Activated CD8-positive, alpha-beta memory T cell treated with anti-CD3 and anti-CD28 coated beads for 36 hours (primary cell): ENCODE measurements at regions not wholly inside any gene's neighbourhood (a gene's known extent, or its start where the extent isn't known, plus 50 kb on each side); places are given as distances from the start of the nearest gene placed in this dataset.
"Not testable (repeated sequence)": the region's sequence is repeated elsewhere in the genome, so short reads cannot be mapped to it uniquely, and the experiment has no call there.

Experiments used
- CTCF ChIA-PET: fragments of 350-600 bp; sonication (Branson Sonifier 250); formaldehyde crosslinking; loops from one replicate; lab custom pipeline; 2021; ENCODE audit warnings: antibody characterized with exemption; lab: Charles Lee
- POLR2A ChIA-PET: fragments of 350-600 bp; sonication (Branson Sonifier 250); formaldehyde crosslinking; loops from one replicate; lab custom pipeline; 2021; ENCODE audit warnings: antibody characterized with exemption; lab: Charles Lee

GRCh38 chr7:156360835-156361234, 279.7 kb upstream of the RNF32 start:
- CTCF ChIA-PET, result no interaction called here
- POLR2A ChIA-PET, result no interaction called here

DNA sequence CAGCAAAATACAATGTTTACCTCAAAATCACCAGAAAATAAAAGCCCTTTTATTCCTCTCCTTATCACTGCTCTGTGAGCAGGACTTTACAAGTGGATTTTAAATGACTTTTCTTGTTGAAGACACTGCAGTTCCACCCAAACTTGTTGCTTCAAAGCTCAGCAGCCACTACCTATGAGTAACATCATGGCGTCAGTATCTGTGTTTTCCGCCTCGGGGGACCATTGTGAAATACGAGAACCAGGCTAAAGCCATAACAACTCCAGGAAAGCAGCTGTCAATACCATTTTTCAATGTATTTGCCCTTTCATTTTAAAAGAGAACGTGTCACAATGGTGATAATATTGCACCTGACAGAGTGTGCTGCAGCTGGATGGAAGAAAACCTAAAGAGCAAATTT, 284.0 kb upstream of the RNF32 start:
- CTCF ChIA-PET, result no interaction called here
- POLR2A ChIA-PET, result no interaction called here

- CTCF ChIA-PET, result no interaction called here
Measured at GRCh38 chr7:156353352-156353751, 287.2 kb upstream of the RNF32 start.

DNA sequence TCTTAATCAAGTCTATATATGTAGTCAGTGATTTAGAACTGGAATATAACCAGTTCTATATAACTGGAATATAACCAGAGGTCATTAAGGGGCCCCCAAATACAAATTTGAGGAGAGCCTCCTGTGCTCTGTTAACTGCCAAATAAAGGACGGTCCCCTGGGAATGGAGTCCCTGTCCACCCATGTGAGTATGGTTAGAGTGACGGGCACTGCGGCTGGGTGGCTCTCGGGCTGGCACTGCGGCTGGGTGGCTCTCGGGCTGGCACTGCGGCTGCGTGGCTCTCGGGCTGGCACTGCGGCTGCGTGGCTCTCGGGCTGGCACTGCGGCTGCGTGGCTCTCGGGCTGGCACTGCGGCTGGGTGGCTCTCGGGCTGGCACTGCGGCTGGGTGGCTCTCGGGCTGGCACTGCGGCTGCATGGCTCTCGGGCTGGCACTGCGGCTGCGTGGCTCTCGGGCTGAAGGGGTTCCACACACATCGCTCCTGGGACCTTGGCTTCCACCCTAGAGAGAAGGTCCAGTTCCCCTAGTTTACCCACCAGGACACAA, 292.8 kb upstream of the RNF32 start:
- POLR2A ChIA-PET, CTCF ChIA-PET: not testable (repeated sequence)

More at GRCh38 chr7:156353352-156353751, 287.2 kb upstream of the RNF32 start:
- POLR2A ChIA-PET, result no interaction called here

GRCh38 chr7:156347132-156347531, 293.4 kb upstream of the RNF32 start:
- POLR2A ChIA-PET, result no interaction called here
- CTCF ChIA-PET, result no interaction called here

- CTCF ChIA-PET, result no interaction called here
- POLR2A ChIA-PET, result no interaction called here
Measured at GRCh38 chr7:156344595-156344994, 296.0 kb upstream of the RNF32 start.

DNA sequence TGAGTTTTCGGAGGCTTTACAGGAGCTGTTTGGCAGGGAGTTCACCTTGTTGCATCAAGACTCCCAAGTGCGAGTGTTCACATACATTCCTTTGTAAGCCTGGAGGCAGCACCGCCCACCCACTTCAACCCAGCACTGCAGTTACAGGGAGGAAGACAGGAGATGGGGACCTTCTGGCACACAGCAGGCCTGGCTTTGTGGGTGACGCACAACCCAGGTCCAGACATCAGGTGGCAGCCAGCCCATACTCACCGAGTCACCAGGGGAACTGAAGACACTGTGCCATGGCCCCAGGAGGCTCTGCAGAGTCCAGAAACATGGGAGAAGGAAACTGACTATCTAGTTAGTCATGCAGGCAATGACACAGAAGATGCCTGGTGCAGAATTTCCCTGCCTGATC, 305.9 kb upstream of the RNF32 start:
- POLR2A ChIA-PET, result no interaction called here
- CTCF ChIA-PET, result no interaction called here

DNA sequence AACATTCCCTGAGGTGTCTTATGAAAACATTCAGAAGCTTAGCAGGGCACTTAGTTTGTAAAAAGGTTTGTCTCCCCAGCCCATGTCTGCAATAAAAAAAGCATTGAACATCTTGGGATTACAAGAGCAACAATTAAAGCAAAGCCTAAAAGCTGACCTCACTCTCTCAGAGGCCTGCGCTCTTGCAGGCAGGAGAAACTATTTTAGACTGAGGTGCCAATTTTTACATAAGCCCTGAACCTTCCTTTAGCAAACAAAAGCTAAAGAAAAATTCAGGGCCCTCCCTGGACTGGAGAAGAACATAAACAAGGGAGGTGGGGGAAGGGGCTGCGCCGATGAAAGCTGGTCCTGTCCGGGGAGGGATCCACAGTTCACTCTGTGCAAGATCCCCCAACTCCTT, 312.7 kb upstream of the RNF32 start:
- CTCF ChIA-PET, result no interaction called here
- POLR2A ChIA-PET, result no interaction called here

DNA sequence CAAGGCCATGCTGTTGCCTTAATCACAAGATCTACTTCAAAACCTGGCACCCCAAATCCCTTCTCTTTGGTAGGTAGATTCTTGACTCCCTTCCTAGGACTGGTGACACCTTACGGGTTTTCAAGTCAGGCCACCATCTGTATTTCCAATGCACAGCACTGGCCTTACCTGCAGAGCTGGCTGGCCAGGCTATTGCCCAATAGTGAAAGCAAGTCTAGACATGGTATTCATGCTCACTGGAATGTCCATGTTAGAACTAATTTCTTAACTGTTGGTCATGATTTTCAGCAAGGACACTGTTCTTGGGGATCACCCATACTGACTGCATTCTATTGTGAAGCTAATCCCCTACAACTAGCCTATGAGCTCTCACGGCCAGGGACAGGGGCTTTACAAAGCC, 313.1 kb upstream of the RNF32 start:
- CTCF ChIA-PET, result no interaction called here
- POLR2A ChIA-PET, result no interaction called here

- CTCF ChIA-PET, result no interaction called here
Measured at GRCh38 chr7:156324201-156324600, 316.4 kb upstream of the RNF32 start.

DNA sequence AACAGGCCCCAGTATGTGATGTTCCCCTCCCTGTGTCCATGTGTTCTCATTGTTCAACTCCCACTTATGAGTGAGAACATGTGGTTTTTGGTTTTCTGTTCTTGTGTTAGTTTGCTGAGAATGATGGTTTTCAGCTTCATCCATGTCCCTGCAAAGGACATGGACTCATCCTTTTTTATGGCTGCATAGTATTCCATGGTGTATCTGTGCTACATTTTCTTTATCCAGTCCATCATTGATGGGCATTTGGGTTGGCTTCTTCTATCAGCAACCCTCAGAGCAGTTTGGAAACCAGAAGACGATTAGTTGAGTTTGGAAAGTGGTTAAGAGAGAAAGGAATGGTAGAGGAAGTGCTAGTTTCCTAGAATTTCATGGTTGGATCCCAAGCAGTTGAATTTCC, 319.1 kb upstream of the RNF32 start:
- POLR2A ChIA-PET, CTCF ChIA-PET: not testable (repeated sequence)

More at GRCh38 chr7:156324201-156324600, 316.4 kb upstream of the RNF32 start:
- POLR2A ChIA-PET, result no interaction called here

DNA sequence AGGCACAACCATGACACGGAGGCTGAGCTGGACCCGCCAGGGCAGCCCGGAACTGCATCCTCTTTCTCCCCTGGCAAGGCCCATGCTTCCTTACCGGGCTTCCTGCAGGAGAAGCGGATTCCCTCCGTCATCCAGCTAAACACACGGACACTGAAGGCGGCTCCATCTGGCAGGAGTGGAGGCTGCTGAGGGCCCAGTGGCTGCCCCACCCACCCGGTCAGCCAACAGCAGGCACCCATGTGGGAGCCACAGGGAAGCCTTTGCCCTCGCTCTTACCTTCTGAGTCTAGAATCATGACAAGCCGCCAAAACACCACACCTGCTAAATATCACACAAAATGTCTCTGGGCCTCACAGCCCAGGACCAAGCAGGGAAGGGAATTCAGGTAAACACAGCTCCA, 321.6 kb upstream of the RNF32 start:
- CTCF ChIA-PET, result no interaction called here
- POLR2A ChIA-PET, result no interaction called here

GRCh38 chr7:156318426-156318825, 322.1 kb upstream of the RNF32 start:
- POLR2A ChIA-PET, result no interaction called here
- CTCF ChIA-PET, result no interaction called here

DNA sequence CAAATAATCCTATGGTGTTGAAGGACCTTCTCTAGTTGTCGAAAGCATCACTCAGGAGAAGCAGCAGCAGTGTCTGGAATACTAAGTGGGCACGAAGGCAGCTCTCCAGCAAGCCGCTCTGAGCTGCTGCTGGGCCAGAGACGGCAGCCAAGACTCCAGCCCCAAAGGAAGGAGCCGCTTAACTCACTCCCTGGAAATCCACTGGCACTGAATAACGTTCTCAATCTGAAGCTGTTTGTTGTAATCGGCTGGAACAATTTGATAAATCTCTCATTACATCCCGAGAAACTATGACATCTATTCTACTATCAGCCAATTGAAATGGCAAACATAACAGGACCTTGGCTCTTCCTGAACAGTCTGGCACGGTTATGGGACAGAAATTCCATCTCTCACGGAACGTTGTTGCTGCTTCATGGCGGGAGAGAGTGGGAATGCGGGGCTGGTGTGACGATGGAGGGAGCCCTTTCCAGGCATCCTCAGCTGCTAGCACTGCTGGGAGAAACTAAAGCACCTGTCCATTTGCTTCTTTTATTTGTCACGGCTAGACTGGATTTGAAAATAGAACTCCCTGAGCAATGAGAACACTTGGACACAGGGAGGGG, 331.5 kb upstream of the RNF32 start:
- ChIA-PET CTCF (no interaction called here), POLR2A (no interaction called here)

DNA sequence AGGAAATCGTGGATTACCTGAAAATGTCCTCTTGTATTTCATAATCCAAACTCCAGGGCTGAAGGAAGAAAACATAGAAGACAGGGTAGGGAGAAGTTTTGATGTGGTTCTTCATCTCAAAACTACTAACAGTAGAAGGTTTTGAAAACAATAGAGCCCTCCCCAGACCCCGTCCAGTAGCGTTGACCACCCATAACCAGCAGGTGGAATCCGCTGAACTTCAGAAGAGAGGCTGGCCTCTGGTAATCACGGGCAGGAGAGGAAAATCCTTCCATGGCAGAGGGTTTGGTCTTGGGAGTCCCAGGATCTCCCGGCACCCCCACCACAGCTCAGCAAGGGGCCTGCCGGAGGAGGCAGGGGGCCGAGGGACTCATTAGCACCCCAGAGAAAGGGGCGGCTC, 333.4 kb upstream of the RNF32 start:
- ChIA-PET POLR2A (no interaction called here), CTCF (no interaction called here)

DNA sequence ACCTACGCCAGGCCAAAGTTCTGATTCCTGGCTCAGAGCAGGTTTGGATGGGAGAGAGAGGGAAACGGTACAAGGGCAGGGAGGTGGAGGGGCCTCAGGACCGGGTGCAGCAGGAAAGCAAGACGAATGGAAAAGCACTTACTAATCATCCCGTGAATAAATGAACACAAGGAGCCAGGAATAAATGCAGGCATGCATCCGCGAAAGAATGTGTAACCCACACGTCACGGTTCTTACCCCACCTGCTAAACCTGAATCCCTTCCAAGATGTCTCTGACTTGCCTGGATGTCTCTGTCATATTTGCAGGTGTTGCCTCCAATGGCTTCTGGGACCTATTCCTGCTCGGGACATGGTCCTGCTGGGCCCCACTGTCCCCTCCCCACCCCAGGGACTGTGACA, 335.2 kb upstream of the RNF32 start:
- ChIA-PET POLR2A (no interaction called here), CTCF (no interaction called here)

DNA sequence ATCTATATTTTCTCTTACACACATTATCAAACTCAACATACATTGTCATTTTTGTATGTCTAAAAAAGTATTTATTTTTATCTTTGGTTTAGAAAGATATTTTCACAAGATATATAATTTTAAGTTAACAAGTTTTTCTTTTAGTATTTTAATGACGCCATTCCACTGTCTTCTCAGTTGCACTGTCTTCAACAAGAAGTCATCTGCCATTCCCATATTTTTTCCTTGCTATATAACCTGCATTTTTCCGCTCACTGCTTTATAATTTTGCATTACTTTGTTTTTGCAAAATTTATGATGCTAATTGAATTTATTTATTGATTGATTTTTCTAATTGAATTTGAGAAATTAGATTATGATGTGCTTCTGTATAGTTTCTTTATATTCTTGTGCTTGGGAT, 357.8 kb upstream of the RNF32 start:
- ChIA-PET POLR2A (no interaction called here), CTCF (no interaction called here)

GRCh38 chr7:156279635-156280034, 360.9 kb upstream of the RNF32 start:
- CTCF ChIA-PET, result no interaction called here
- POLR2A ChIA-PET, result no interaction called here

- CTCF ChIA-PET, result no interaction called here
- POLR2A ChIA-PET, result no interaction called here
Measured at GRCh38 chr7:156275292-156275691, 365.3 kb upstream of the RNF32 start.

GRCh38 chr7:156274557-156274956, 366.0 kb upstream of the RNF32 start:
- ChIA-PET POLR2A (no interaction called here), CTCF (no interaction called here)

GRCh38 chr7:156261581-156261980, 379.0 kb upstream of the RNF32 start:
- CTCF ChIA-PET, result no interaction called here
- POLR2A ChIA-PET, result no interaction called here

DNA sequence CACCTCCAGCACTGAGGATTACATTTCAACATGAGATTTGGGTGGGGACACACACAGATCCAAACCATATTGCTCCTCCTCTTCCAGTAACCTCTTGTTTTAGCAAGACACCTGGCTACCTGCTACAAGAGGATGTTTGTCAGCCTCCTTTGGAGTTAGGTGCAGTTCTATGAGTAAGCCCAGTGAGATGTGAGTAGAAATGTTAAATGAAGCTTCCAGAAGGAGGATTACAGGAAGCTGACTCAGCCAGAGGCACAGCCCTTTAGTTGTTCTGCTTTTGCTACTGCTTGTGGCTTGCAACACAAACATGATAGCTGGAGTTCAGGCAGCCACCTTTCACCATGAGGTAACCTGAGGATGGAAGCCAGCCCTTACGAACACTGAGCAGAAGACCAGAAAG, 382.7 kb upstream of the RNF32 start:
- POLR2A ChIA-PET, result no interaction called here
- CTCF ChIA-PET, result no interaction called here
